Heart right ventricle (tissue), 16 donors: ENCODE measurements at regions not wholly inside any gene's neighbourhood (a gene's known extent, or its start where the extent isn't known, plus 50 kb on each side); places are given as distances from the start of the nearest gene placed in this dataset.
"Not testable (repeated sequence)": the region's sequence is repeated elsewhere in the genome, so short reads cannot be mapped to it uniquely, and the experiment has no call there.

Experiments
- ATAC-seq, 8 donors: fragments of 200-7000 bp; cut with Tn5 transposase; one replicate each; pipeline ENCODE4 v1.9.1; 2020; ENCODE audit warnings: mild to moderate bottlenecking in 8 of 8, moderate library complexity in 8 of 8, moderate number of reproducible peaks in 1 of 8
- DNase-seq, 2 donors: peaks; one replicate each; pipeline ENCODE4 v3.0.0-alpha.2; 2020
- H3K27ac ChIP-seq, 10 donors: fragments of 200-600 bp; sonication (generic) in 2 of 10; one replicate each; pipeline versions ENCODE4 v1.5.0 to v1.8.0; 2020 to 2022; ENCODE audit warnings: mild to moderate bottlenecking in 3 of 10
- H3K27me3 ChIP-seq, 7 donors: fragments of 200-600 bp; one replicate each; pipeline ENCODE4 v1.8.0; 2021 to 2022; ENCODE audit warnings: mild to moderate bottlenecking in 2 of 7
- H3K36me3 ChIP-seq, 9 donors: fragments of 200-600 bp; sonication (generic) in 1 of 9; one replicate each; pipeline versions ENCODE4 v1.5.0 to v1.8.0; 2020 to 2022; ENCODE audit warnings: mild to moderate bottlenecking in 2 of 9
- H3K4me1 ChIP-seq, 9 donors: fragments of 200-600 bp; sonication (generic) in 1 of 9; one replicate each; pipeline versions ENCODE4 v1.5.0 to v1.8.0; 2020 to 2022; ENCODE audit warnings: mild to moderate bottlenecking in 4 of 9
- H3K4me3 ChIP-seq, 10 donors: fragments of 200-600 bp; sonication (generic) in 2 of 10; one replicate each; pipeline versions ENCODE4 v1.5.0 to v1.8.0; 2020 to 2022; ENCODE audit warnings: mild to moderate bottlenecking in 7 of 10, moderate library complexity in 2 of 10
- H3K9me3 ChIP-seq, 11 donors: fragments of 200-600 bp in 10 of 11; sonication (generic) in 2 of 11; one replicate each; pipeline versions ENCODE4 v1.5.0 to v1.8.0; 2013 to 2022; ENCODE audit warnings: mild to moderate bottlenecking in 2 of 11, control low read depth in 1 of 11, moderate library complexity in 1 of 11
- WGBS, 2 donors: extraction: QIAGEN DNeasy Blood & Tissue Kit; methylation state at CpG; one replicate each; pipeline ENCODE4 v1.1.7; 2013; ENCODE audit warnings: inconsistent platforms in 1 of 2; 5-methylcytosine and 5-hydroxymethylcytosine counted together
- intact Hi-C, 10 donors: fragments of 100-400 bp; cut with DNase I; formaldehyde crosslinking; loops; one replicate each; pipeline versions ENCODE4 v1.11.1 to v1.14.2; 2022
- TF ChIP-seq, protein P1 (sequence below), 9 donors: fragments of 200-600 bp; sonication (generic) in 2 of 9; IDR thresholded peaks; one replicate each; pipeline versions ENCODE4 v1.5.0 to v1.8.0; 2021 to 2022; ENCODE audit warnings: antibody characterized with exemption in 9 of 9, mild to moderate bottlenecking in 5 of 9, moderate library complexity in 1 of 9
- donor health status: Arrhythmogenic right ventricular cardiomyopathy.
- donor health status: ischemic (EF 13 %, LVEDD 7.1; RV severe dilation, severe dysfunction).
- donor health status: healthy with polysubstance abuse.
- donor health status: DM: no; HTN: yes; CAD: no.
- donor health status: DM: no; HTN: no; CAD: no.
- donor health status: ischemic (EF 25% LVEDD 6.9; RV normal size, moderate dysfunction).
- donor health status: ischemic (EF 25% LVEDD 5.7; RV mildly dilated, moderate dysfunction).
- donor health status: healthy.
- donor health status: DM: yes; HTN: yes; CAD: no.
- donor health status: Ischemic cardiomyopathy.
- donor health status: ischemic (EF 35%, LVEDD 5.7; RV mildly dilated, moderate dysfunction).
- donor health status: nonischemic (EF 11% LVEDD 7.7; RV severe dilation, severe dysfunction).
- donor health status: DM: yes; HTN: yes; CAD: no.
- donor health status: PGD.
- donor health status: ischemic (EF 29% LVEDD 5.4; RV normal size, mild dysfunction).
- donor health status: nonischemic (EF 23%, LVEDD 6.1; RV moderate dilation, normal function).

DNA sequence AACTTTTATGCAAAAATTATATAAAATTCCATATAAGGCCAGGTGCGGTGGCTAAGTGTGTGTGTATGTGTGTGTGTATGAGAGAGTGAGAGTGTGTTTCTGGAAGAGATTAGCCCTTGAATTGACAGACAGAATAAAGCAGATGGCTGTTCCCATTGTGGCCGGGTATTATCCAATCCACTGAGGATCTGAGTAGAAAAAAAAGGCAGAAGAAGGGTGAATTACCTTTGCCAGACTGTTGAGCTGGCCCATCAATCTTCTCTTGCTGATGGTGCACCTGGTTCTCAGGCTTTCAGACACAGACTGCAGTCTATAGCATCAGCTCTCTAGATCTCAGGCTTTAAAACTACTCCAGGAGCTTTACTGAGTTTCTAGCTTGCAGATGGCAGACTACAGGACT lies 92.2 kb upstream of the SLIT2 start:
- no peak overlapping the region for H3K27ac ChIP-seq
- H3K36me3 ChIP-seq = no peaks in the 10 kb centered on the region
- H3K9me3 ChIP-seq = no peaks in the 10 kb centered on the region
- no peaks in the 10 kb centered on the region for H3K27me3 ChIP-seq
- H3K4me3 ChIP-seq = no peak overlapping the region
- WGBS, 2 donors = 83 to 85% methylated on average over 2 of the region's 2 CpGs
- H3K4me1 ChIP-seq = no peaks in the 10 kb centered on the region
- no peak for ATAC-seq
- TF ChIP-seq, protein P1, sequence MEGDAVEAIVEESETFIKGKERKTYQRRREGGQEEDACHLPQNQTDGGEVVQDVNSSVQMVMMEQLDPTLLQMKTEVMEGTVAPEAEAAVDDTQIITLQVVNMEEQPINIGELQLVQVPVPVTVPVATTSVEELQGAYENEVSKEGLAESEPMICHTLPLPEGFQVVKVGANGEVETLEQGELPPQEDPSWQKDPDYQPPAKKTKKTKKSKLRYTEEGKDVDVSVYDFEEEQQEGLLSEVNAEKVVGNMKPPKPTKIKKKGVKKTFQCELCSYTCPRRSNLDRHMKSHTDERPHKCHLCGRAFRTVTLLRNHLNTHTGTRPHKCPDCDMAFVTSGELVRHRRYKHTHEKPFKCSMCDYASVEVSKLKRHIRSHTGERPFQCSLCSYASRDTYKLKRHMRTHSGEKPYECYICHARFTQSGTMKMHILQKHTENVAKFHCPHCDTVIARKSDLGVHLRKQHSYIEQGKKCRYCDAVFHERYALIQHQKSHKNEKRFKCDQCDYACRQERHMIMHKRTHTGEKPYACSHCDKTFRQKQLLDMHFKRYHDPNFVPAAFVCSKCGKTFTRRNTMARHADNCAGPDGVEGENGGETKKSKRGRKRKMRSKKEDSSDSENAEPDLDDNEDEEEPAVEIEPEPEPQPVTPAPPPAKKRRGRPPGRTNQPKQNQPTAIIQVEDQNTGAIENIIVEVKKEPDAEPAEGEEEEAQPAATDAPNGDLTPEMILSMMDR (IDR thresholded peaks at IDR 0.05) = no peak
- intact Hi-C loops = no loop called here
- no peak for DNase-seq

DNA sequence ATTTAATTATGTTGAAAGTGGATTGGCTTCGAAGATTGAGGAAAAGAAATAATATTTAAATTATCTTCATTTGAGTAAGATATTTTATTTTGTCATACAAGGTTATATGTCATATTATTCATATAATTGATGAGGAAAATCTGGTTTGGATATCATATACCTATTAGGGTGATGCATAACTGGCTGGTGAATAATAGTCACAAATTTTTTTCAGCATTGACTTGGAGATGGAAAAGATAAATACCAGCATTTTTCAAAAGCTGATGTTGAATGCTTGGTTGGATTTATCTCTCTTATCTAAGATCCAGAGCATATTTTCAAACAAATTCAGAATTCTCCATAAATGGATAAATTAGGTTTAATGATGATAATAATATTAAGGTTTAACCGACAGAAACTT lies 93.5 kb upstream of the SLIT2 start:
- intact Hi-C loops = no loop called here
- no peak overlapping the region for H3K27ac ChIP-seq
- no peak overlapping the region for H3K4me3 ChIP-seq
- TF ChIP-seq, protein P1 (IDR thresholded peaks at IDR 0.05) = no peak
- H3K4me1 ChIP-seq = no peaks in the 10 kb centered on the region
- no peaks in the 10 kb centered on the region for H3K36me3 ChIP-seq
- DNase-seq (no peak), ATAC-seq (no peak)
- H3K9me3 ChIP-seq = no peaks in the 10 kb centered on the region
- H3K27me3 ChIP-seq = no peaks in the 10 kb centered on the region
- WGBS, 2 donors = 88 to 91% methylated on average over 2 of the region's 2 CpGs

DNA sequence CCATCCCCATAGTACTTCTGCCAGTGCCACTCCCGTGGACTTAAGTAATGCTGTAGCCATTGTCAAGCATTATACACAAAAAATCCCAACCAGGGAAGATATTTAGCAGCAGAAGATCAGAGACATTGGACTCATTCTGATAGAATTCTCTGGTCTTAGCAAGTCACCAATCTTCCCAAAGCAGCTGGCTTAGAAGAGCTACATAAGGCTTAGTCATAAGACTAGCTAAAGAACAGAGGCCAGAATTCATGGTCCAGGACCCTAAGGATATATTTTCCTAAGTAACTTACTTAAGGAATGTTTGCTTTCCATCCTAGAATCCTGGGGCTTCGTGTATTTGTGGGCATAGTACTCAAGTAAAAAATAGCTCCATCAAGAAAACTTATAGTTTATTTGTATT lies 100.3 kb upstream of the SLIT2 start:
- DNase-seq = no peak
- 65 to 72% methylated on average over 2 of the region's 2 CpGs for WGBS, 2 donors

DNA sequence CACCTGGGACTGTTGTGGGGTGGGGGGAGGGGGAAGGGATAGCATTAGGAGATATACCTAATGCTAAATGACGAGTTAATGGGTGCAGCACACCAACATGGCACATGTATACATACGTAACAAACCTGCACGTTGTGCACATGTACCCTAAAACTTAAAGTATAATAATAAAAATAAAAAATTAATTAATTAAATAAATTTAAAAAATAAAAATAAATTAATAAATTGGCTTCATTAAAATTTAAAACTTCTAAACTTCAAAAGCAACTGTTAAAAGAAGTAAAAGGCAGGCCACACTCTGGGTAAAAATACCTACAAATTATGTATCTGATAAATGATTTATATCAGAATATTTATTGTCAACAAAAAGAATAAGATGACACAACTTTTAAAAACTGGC lies 102.6 kb upstream of the SLIT2 start:
- DNase-seq, H3K27me3 ChIP-seq, H3K27ac ChIP-seq, H3K4me3 ChIP-seq, H3K36me3 ChIP-seq, ATAC-seq, intact Hi-C loops, H3K4me1 ChIP-seq: not testable (repeated sequence)
- WGBS, 2 donors = 64 to 88% methylated on average over 3 of the region's 3 CpGs
- peaks cover 0 to 30% (median 6%) of the 10 kb centered on the region in 11 donors for H3K9me3 ChIP-seq

More for the DNA sequence above, 100.3 kb upstream of the SLIT2 start:
- Histone ChIP-seq H3K9me3 (peaks cover 0 to 11% (median 0%) of the 10 kb centered on the region in 11 donors), H3K4me1 (no peaks in the 10 kb centered on the region), H3K4me3 (no peak overlapping the region), H3K36me3 (no peaks in the 10 kb centered on the region), H3K27me3 (no peaks in the 10 kb centered on the region), H3K27ac (no peak overlapping the region)
- ATAC-seq = no peak
- intact Hi-C loops = no loop called here
- TF ChIP-seq, protein P1 (IDR thresholded peaks at IDR 0.05) = no peak

- intact Hi-C loops = no loop called here
- Histone ChIP-seq H3K4me1 (no peaks in the 10 kb centered on the region), H3K27me3 (no peaks in the 10 kb centered on the region), H3K9me3 (peaks cover 0 to 22% (median 5%) of the 10 kb centered on the region in 11 donors), H3K27ac (no peak overlapping the region), H3K4me3 (no peak overlapping the region), H3K36me3 (no peaks in the 10 kb centered on the region)
- no peak for ATAC-seq
- DNase-seq = no peak
- TF ChIP-seq, protein P1 (IDR thresholded peaks at IDR 0.05) = no peak
- 44 to 53% methylated on average over 2 of the region's 2 CpGs for WGBS, 2 donors
Measured at GRCh38 chr4:20137176-20137575, 114.5 kb upstream of the SLIT2 start.
